Activated CD4-positive, alpha-beta T cell treated with anti-CD3 and anti-CD28 coated beads for 24 hours (primary cell): ENCODE measurements at regions not wholly inside any gene's neighbourhood (a gene's known extent, or its start where the extent isn't known, plus 50 kb on each side); places are given as distances from the start of the nearest gene placed in this dataset.
"Not testable (repeated sequence)": the region's sequence is repeated elsewhere in the genome, so short reads cannot be mapped to it uniquely, and the experiment has no call there.

Experiments used
- DNase-seq, 2 donors: peaks; one replicate each; pipeline ENCODE4 v3.0.0-alpha.2; 2020; ENCODE audit warnings: low read depth in 2 of 2

DNA sequence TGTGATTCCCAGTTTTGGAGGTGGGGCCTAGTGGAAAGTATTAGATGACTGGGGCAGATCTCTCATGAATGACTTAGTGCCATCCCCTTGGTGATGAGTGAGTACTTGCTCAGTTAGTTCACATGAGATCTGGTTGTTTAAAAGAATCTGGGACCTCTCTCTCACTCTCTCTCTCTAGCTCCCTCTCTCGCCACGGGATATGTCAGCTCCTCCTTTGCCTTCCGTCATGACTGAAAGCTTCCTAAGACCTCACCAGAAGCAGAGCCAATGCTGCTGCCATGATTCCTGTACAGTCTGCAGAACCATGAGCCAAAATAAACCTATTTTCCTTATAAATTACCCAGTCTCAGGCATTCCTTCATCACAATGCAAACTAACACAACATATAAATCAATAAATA, 176.7 kb downstream of the PRELID2 start:
- DNase-seq, result no peak

DNA sequence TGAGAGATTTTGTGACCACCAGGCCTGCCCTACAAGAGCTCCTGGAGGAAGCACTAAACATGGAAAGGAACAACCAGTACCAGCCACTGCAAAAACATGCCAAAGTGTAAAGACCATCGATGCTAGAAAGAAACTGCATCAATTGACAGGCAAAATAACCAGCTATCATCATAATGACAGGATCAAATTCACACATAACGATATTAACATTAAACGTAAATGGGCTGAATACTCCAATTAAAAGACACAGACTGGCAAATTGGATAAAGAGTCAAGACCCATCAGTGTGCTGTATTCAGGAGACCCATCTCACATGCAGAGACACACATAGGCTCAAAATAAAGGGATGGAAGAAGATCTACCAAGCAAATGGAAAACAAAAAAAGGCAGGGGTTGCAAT, 182.4 kb downstream of the PRELID2 start:
- not testable (repeated sequence) for DNase-seq

DNA sequence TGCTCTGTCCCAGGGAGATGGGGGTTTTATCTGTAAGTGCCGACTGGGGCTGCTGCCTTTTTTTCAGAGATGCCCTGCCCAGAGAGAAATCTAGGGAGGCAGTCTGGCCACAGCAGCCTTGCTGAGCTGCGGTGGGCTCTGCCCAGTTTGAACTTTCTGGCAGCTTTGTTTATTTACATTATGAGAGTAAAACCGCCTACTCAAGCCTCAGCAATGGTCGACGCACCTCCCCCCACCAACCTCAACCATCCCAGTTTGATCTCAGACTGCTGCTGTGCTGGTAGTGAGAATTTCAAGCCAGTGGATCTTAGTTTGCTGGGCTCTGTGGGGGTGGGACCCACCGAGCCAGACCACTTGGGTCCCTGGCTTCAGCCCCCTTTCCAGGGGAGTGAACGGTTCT, 188.0 kb downstream of the PRELID2 start:
- not testable (repeated sequence) for DNase-seq

DNA sequence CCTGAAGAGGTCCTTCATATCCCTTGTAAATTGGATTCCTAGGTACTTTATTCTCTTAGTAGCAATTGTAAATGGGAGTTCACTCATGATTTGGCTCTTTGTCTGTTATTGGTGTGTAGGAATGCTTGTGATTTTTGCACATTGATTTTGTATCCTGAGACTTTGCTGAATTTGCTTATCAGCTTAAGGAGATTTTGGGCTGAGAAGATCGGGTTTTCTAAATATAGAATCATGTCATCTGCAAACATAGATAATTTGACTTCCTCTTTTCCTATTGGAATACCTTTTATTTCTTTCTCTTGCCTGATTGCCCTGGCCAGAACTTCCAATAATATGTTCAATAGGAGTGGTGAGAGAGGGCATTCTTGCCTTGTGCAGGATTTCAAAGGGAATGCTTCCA, 191.9 kb downstream of the PRELID2 start:
- DNase-seq, result not testable (repeated sequence)

DNA sequence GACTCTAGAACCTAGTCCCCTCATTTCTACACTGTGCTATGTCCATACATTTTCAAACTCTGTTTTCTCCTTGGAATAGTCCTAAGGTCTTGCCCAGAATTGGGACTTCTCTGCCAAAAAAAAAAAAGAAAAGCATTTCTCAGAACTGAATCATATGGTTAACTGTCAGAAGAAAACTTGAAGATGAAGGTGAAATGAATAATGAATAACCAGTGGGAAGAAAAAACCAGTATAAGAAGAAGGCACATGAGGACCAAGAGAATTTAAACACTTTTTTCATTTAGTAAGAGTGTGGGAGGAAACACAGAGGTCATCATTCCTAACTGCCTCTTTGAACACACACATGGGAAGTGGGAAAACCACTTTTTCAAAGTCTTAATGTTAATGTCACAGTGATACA, 197.7 kb downstream of the PRELID2 start:
- DNase-seq, result no peak

DNA sequence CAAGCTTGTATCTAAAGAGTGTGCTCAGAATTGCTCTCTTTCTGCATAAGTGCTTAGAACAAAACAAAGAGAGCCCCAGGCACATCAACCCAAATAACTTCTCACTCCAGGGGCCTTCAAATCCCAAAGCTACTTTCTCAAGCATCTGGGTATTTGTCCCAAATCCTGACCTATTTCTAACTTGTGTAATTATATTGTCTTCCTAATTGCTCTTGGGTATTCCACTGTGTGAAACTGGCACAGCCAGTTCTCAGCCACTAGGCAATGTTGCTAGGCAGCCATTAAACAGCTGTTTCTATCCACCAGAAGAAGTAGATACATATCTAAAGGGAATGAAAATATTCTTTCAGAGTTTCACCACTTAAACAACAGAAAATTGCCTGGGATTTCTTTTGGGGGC, 198.8 kb downstream of the PRELID2 start:
- DNase-seq, result no peak

DNA sequence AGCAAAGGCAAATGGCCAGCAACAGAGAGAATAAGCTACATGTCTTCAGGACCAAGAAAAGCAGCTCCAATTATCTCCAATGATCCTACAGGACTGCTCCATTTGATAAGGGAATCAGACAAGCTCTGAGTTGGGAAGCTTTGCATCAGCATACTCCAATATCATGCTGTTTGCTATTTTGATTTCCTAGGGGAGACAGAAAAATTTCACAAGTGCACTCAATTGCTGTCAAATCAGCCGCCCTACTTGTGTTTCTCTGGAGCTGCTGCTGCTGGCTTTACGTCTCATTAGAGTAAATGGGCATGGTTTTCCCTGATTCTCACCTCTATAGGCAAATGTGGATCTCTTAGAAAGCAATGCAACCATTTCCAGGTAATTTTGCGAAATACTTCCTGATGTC, 201.7 kb downstream of the PRELID2 start:
- DNase-seq, result no peak

DNA sequence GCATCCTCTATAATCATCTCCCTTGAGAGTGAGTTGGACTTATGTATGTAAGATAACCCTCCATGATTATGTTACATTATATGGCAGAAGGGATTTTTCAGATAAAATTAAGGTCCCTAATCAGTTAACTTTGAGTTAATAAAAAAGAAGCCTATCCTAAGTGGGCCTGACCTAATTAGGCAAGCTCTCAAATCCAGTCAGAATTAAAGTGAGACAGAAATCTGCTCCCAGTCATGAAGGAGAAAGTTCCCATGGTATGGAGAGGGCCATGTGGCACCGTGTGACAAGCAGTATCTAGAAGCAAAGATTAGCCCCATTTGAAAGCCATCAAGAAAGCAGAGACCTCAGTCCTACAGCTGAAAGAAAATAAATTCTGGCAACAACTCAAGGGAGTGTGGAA, 202.4 kb downstream of the PRELID2 start:
- DNase-seq, result no peak

DNA sequence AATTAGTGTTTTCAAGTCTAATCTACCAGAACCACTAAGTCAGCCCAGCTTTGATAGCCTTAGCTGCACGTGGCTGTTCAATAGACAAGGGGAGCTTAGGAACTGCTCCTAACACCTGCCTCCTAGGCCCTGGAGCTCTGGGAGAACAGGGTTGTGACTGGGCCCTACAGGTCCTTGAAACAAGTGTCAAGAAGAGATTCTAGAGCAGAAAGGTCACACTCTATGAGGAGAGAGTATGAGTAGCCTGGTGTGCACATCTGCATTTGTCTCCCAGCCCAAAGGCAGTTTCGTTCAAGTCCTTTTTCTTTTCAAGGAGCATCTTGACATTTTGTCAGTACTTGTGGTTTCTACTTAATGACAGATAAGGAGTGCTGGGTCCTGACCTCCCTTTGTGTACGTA, 206.1 kb downstream of the PRELID2 start:
- no peak for DNase-seq

DNA sequence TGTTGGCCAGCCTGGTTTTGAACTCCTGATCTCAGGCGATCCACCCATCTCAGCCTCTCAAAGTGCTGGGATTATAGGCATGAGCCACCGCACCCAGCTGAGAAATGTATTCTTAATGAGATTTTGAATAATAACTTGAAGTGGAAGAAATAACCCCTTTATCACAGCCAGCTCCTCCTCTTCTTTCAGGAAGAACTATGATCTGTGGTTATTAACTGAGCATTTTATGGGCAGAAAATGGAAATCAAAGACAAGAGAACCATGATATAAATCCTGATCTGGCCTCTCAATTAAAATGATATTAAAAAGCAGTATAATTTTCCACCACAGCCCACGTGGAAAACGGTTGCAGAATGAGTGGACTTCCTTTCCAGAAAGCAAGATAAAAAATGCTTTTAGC, 206.6 kb downstream of the PRELID2 start:
- no peak for DNase-seq

DNA sequence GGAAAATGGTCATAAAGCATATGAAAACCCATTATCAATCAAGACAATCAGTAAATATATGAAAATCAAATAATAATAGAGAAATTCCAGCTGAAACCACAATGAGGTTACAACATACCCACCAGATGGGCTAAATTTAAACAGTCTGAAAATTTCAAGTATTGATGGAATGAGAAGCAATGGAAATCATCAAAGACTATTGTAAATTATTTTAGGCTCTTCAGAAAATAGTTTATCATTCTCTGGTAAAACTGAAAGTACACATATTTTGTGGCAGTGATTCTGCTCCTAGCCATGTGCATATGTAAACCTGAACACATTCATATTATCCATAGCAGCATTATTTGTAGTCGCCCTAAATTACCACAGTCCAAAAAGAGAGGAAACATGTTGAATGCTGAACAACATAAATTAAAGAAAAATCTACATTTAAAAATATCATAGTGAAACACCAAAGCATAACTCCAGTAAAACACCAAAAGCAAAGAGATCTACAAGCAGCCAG, 215.3 kb downstream of the PRELID2 start:
- no peak for DNase-seq

DNA sequence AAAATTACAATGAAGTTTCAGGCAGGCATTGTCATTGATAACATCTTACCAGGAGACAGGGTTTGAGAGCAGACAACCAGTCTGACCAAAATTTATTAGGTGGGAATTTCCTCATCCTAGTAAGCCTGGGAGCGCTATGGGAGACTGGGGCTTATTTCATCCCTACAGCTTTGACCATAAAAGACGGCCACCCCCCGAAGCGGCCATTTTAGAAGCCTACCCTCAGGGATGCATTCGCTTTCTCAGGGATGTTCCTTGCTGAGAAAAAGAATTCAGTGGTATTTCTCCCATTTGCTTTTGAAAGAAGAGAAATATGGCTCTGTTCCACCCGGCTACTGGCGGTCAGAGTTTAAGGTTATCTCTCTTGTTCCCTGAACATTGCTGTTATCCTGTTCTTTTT, 218.4 kb downstream of the PRELID2 start:
- DNase-seq, result not testable (repeated sequence)

DNA sequence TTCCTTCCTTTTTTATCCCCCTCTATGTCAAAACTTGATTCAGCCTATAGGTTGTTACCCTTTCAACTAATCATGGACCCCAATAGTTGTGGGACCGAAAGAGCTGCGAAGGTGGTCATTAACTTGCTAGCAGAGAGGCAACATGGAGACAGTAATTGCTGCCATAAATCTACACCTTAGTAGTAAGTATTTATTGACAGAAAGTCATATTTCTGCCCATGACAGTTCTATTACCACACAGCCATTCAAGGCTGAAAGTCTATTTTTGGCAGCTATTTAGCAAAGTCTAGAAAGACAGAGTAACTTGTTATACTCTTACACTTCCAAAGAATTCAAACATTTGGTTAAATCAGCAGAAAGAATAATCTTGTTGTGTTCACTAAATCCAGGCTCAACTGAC, 236.2 kb downstream of the PRELID2 start:
- DNase-seq, result no peak

DNA sequence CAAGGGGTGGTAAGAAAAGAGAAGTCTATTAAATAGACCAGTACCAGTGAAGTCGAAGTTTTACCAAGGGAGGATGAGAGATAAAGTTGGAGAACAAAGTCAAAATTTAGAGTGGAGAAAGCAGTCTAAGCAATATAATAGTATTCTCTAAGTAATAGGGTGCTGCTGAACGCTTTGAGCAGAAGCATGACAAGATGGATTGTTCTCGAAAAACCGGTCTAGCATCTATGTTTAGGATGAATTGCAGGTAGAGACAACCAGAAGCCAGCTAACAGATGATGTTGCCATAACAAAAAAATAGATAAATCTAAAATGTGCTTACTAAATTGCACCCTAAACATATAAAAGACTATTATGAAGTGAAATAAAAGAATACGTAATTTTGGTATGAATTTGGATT, 237.0 kb downstream of the PRELID2 start:
- no peak for DNase-seq

DNA sequence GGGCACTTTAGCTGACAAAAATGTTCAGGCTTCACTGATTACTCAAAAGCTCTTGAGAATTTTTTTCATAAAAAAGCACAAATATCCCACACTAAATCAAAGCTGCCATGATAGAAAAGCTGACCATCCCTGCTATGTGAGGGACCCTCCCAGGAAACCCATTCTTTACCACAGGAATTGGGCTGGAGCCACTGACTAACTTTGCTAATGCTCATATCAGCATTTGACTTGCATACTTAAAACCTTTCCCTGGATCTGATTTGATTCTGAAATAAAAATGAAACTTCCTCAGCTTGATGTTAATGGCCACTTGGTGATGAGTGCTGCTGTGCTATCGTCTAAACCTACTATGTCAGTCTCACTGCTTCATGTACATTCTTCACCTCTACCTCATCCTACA, 243.6 kb downstream of the PRELID2 start:
- no peak for DNase-seq

DNA sequence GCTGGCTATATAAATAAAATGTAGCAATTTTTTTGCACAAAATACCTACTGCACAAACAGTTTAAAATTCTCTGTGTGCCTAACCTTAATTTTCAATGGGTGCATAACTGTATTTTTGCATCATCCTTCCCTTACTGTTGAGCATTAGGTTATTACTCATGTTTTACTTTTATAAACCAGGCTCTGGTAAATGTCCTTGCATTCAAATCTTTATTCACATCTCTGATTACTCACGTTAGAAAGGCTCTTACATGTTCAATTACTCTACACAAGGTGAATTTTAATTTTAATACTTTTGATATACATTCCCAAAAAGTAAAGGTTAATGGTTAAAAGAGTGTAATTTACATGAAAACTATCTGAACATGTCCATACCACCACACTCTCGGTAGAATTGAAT, 246.1 kb downstream of the PRELID2 start:
- no peak for DNase-seq

DNA sequence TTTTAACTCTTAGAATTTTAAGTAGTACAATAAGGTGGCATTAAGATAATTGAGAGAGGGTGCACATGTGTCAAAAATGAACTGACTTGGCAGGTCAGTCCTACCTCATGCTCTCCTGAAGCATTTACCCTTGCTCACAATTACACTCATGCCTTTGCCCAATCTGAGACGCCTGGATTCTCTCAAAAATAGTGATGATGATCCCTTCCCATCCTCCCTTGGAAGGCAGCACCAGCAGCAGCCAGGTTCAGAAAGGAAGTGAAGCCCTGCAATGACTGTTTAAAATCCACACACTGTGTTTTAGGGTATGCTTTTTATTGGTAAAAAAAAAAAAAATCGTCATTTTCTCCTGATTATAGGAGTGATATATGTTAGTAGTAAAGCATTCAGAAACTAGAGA, 246.6 kb downstream of the PRELID2 start:
- DNase-seq, result no peak

DNA sequence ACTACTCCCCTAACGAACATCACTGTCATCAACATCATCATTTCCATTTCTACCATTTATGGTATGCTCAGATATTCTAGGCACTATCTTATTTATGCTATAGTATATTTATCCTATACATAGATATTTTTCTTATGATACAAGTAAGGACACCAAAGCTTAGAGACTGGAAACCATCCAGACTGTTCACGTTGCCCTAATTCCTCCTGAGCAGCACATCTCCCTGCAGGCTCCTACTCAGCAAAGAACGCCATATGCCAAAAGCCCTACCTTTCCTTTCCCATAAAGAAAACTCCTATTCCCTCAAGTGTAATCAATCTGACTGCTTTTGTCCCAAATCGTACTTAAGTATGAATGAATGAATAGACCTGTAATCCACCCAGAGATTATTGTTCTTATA, 247.0 kb downstream of the PRELID2 start:
- no peak for DNase-seq

DNA sequence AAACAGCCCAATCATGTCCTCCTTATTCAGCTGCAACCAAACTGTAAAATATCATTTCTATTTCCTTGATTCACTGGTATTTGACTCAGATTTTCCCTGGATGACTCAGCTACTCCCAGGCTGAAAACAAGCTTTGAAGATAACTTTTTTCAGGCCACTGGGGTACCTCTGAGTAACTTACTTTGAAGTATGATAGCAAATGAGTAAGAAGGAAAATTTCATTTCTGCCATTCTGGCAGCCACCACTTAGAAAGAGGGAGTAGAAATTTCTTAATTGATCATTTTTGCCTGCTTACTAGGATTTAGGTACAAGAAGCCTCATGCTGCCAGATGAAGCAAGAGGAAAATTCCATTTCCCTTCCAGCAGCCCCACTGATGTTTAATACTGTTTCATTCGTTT, 247.4 kb downstream of the PRELID2 start:
- DNase-seq, result no peak

DNA sequence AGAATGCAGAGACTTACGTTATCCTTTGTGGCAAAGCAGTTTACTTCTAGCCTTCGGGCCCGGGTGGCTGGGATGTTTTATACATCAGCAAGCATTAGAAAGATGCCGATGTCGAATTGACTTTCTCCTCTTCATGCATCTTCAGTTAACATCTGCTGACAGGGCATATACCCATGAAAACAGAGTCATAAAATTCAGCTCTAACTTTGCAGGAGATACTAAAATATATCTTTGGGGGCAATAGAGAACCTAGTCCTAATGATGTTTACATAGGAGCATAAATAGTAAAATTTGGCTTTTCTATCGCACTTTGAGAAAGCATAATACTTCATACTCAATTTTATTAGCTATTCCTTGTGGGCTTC, 247.9 kb downstream of the PRELID2 start:
- DNase-seq, result no peak

DNA sequence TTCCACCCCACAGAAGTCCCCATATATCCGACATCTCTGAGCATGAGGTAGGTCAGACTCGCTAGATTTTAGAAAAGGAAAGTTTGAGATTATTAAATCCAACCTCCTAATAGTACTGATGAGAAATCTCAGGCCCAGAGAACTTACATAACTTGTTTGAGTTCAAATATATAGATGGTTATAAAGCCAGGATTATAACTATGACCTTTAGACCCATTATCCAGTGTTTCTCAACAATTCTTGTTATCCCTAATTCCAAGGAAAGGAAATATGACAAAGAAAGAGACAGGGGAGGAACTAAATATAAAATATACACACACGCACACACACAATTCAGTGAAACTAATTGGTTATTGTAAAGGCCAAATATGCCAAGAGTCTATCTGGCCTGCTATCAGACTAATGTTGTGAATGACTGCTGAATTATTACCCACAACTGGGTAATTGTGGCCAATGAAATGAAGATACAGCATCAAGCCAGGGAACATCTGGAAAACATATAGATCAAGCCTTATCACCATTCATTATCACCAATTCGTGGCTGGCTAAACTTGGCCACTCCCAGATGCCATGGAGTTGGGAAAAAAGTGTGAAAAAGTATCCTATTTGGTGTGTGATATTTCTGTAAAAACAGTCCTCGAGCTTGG, 248.4 kb downstream of the PRELID2 start:
- no peak for DNase-seq

DNA sequence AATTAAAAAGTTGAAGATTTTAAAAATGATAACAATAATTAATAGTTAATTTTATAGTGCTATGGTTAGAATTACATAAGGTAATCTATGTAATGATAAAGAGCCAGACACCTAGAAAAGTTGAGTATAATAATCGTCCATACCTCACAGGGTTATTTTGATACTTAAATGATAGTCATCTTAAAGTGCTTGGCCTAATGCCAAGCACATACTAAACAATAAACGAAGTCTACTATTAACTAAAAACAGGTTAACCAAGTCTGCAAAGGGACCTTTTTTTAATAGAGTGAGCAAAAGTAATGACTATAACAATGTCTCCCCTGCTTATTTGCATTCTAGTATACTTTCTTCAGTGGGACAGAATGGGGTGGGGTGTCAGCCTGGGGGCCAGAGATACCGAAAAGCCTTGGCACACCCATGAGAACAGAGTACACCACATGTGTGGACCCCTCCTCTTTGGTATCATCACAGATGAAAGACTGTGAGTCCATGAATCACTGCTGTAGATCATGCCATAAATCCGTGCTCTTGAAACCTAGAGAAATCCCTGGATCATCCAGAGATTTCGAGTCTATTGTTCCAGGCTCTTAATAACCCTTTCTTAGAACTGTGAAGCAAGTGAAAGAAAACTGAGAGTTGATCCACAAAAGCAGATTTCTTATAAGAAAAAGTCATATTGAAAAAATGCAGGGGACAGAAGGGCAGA, 249.5 kb downstream of the PRELID2 start:
- DNase-seq, result no peak

DNA sequence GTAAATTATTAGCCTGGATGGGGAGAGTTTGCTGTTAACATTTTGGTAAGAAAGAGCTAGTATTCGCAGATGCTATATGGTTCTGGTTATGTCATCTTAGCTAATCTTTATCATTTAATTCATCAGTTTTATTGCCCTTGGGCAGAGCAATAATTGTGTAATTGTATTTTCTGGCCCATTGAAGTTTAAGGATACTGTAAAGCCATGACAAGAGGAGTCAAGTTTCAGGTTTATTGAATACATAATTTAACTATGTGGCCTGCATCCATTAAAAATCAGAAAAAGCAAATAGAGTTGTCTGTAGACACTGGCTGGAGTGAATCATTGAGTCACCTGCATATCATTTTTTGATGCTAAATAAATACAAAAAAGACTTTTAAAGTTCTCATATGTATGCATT, 255.8 kb downstream of the PRELID2 start:
- no peak for DNase-seq
